ENCODE measurements at regions not wholly inside any gene's neighbourhood (a gene's known extent, or its start where the extent isn't known, plus 50 kb on each side); places are given as distances from the start of the nearest gene placed in this dataset.

DNA sequence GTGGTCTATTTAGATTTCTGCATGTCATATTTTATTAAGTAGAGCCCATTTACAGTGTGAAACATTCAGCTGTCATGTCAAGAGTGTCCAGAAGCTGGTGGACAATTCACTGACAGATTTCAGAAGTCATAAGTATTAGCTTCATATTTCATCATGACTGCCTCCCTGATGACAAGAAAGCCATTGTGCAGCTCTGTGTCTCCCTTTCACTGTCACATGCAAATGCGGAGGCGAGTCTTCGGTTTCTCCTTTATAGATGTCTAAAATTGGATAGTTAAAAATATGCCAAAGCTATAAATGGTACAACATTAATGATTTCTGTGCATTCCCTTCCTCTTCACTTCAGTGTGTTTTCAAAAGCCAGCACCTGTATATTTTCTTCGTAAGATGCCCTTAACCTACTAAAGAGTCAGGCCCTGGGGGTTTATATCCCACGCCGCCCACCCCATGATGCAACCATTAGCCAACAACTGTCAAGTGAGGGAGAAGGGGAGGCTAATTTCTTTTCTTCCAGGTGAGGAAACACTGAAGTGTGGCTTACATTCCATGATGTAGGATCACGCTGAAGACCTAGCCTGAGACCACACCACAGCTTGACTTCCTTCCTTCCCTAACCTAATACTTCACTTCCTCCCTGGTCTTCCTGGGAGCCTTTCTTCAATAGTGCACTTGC, 99.6 kb upstream of the DDX18 start:
- Histone ChIP-seq H3K36me3 (ENCODE audit: low read depth) (no peaks in the 10 kb centered on the region), H4K20me1 (ENCODE audit: insufficient read depth) (no peaks in the 10 kb centered on the region), H2AFZ (no peak overlapping the region), H3K79me2 (ENCODE audit: insufficient read depth) (no peaks in the 10 kb centered on the region), H3K4me1 (ENCODE audit: insufficient read depth) (no peaks in the 10 kb centered on the region), H3K27ac (no peak overlapping the region), H3K9me3 (ENCODE audit: low read depth) (no peaks in the 10 kb centered on the region), H3K9ac (no peak overlapping the region), H3K4me3 (no peak overlapping the region), H3F3A (ENCODE audit: insufficient read depth) (no peaks in the 10 kb centered on the region), H3K27me3 (replicated peaks; ENCODE audit: insufficient read depth) (no peaks in the 10 kb centered on the region), H3K9me2 (ENCODE audit: insufficient read depth) (no peaks in the 10 kb centered on the region), H3K4me2 (ENCODE audit: unreplicated experiment) (no peak overlapping the region)
- no peak for DNase-seq
- WGBS, 2 experiments (ENCODE audit: low coverage in 1 of 2, low lambda C conversion rate in 2 of 2, missing lambda C conversion rate in 2 of 2), result 44 to 49% methylated on average over 7 of the region's 7 CpGs
- TF ChIP-seq EZH2phosphoT487 (IDR thresholded peaks at IDR 0.05; ENCODE audit: insufficient read depth, low read depth) (no peak), EZH2 (IDR thresholded peaks at IDR 0.05; ENCODE audit: insufficient read depth, poor library complexity, severe bottlenecking) (no peak)
- in situ Hi-C loops (cut with MboI), result no loop called here

DNA sequence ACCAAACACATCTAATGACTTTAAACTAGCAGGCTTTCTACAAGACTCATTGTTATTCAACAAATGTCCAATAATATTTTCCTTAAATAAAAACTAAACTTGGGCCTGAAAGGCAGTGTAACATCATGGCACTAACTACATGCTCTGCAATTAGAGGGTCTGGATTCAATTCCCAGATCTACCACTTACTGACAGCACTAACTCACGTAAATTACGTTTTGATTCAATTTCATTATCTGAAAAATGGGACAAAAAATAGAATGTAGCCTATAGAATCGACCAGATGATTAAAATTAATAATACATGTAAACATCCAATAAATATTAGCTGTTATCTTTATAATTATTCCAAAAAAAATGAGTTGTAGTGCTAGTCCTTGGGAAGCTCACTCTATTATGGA, 98.0 kb upstream of the DDX18 start:
- Histone ChIP-seq H3K4me3 (no peak overlapping the region), H3K9me3 (ENCODE audit: low read depth) (no peaks in the 10 kb centered on the region), H3K4me1 (ENCODE audit: insufficient read depth) (no peaks in the 10 kb centered on the region), H3K9ac (no peak overlapping the region), H2AFZ (no peak overlapping the region), H3K27me3 (replicated peaks; ENCODE audit: insufficient read depth) (no peaks in the 10 kb centered on the region), H3K36me3 (ENCODE audit: low read depth) (no peaks in the 10 kb centered on the region), H3K4me2 (ENCODE audit: unreplicated experiment) (no peak overlapping the region), H3K79me2 (ENCODE audit: insufficient read depth) (no peaks in the 10 kb centered on the region), H3F3A (ENCODE audit: insufficient read depth) (no peaks in the 10 kb centered on the region), H4K20me1 (ENCODE audit: insufficient read depth) (no peaks in the 10 kb centered on the region), H3K9me2 (ENCODE audit: insufficient read depth) (no peaks in the 10 kb centered on the region), H3K27ac (no peak overlapping the region)
- DNase-seq, result no peak
- no peak for TF ChIP-seq EZH2 (IDR thresholded peaks at IDR 0.05; ENCODE audit: insufficient read depth, poor library complexity, severe bottlenecking)
- TF ChIP-seq EZH2phosphoT487 (IDR thresholded peaks at IDR 0.05; ENCODE audit: insufficient read depth, low read depth), result no peak
- 3 to 10% methylated on average over 3 of the region's 3 CpGs for WGBS, 2 experiments (ENCODE audit: low coverage in 1 of 2, low lambda C conversion rate in 2 of 2, missing lambda C conversion rate in 2 of 2)
- in situ Hi-C loops (cut with MboI), result no loop called here

DNA sequence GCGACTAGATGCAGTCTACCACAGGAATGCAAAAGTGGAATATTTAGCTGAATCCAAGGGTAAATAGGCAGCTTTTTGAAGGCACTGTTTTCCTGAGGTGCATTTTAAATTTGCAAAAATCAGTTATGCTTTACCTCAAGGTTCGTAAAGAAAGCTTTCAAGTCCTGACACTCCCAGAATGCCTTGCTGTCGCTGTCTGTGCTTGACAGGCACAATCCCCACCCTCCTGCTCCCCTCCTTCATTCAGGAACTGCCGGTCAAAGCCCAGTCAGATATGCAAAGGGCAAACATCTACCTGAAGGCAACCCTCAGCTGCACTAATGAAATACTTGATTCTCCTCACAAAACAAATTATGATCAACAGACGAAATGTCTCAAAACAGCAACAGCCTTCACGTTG, 97.4 kb upstream of the DDX18 start:
- Histone ChIP-seq H3K9ac (no peak overlapping the region), H3K27me3 (replicated peaks; ENCODE audit: insufficient read depth) (no peaks in the 10 kb centered on the region), H3K79me2 (ENCODE audit: insufficient read depth) (no peaks in the 10 kb centered on the region), H3K27ac (no peak overlapping the region), H3K4me3 (no peak overlapping the region), H3K9me2 (ENCODE audit: insufficient read depth) (no peaks in the 10 kb centered on the region), H3K36me3 (ENCODE audit: low read depth) (no peaks in the 10 kb centered on the region), H3K9me3 (ENCODE audit: low read depth) (no peaks in the 10 kb centered on the region), H3K4me2 (ENCODE audit: unreplicated experiment) (no peak overlapping the region), H3K4me1 (ENCODE audit: insufficient read depth) (no peaks in the 10 kb centered on the region), H2AFZ (no peak overlapping the region), H4K20me1 (ENCODE audit: insufficient read depth) (no peaks in the 10 kb centered on the region), H3F3A (ENCODE audit: insufficient read depth) (no peaks in the 10 kb centered on the region)
- TF ChIP-seq EZH2phosphoT487 (IDR thresholded peaks at IDR 0.05; ENCODE audit: insufficient read depth, low read depth), result no peak
- no peak for TF ChIP-seq EZH2 (IDR thresholded peaks at IDR 0.05; ENCODE audit: insufficient read depth, poor library complexity, severe bottlenecking)
- WGBS, 2 experiments (ENCODE audit: low coverage in 1 of 2, low lambda C conversion rate in 2 of 2, missing lambda C conversion rate in 2 of 2), result 6 to 7% methylated on average over 6 of the region's 6 CpGs
- DNase-seq, result no peak
- in situ Hi-C loops (cut with MboI), result no loop called here

DNA sequence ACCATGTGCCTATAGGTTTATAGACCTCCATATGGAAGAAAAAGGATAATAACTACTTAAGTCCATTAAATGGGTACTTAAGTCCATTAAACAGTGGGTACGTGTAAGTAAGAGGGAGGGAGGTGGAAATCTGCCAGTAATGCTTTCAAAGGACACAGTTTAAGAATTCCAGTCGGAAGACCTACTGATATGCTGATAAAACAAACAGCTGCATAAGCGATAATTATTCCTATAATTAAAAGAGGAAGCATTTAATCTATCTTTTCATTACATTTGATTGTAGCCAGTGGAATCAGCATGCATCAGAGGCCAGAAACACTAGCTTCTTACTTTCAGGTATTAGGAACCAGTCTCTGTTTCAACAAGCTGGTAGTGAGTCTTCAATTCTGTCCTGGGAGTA, 96.4 kb upstream of the DDX18 start:
- Histone ChIP-seq H3K9me3 (ENCODE audit: low read depth) (no peaks in the 10 kb centered on the region), H4K20me1 (ENCODE audit: insufficient read depth) (no peaks in the 10 kb centered on the region), H3K9ac (no peak overlapping the region), H2AFZ (no peak overlapping the region), H3K79me2 (ENCODE audit: insufficient read depth) (no peaks in the 10 kb centered on the region), H3K27me3 (replicated peaks; ENCODE audit: insufficient read depth) (no peaks in the 10 kb centered on the region), H3K27ac (no peak overlapping the region), H3F3A (ENCODE audit: insufficient read depth) (no peaks in the 10 kb centered on the region), H3K4me2 (ENCODE audit: unreplicated experiment) (no peak overlapping the region), H3K9me2 (ENCODE audit: insufficient read depth) (no peaks in the 10 kb centered on the region), H3K4me1 (ENCODE audit: insufficient read depth) (no peaks in the 10 kb centered on the region), H3K4me3 (no peak overlapping the region), H3K36me3 (ENCODE audit: low read depth) (no peaks in the 10 kb centered on the region)
- WGBS, 2 experiments (ENCODE audit: low coverage in 1 of 2, low lambda C conversion rate in 2 of 2, missing lambda C conversion rate in 2 of 2), result 12 to 16% methylated on average over 3 of the region's 3 CpGs
- in situ Hi-C loops (cut with MboI), result no loop called here
- DNase-seq, result no peak
- TF ChIP-seq EZH2 (IDR thresholded peaks at IDR 0.05; ENCODE audit: insufficient read depth, poor library complexity, severe bottlenecking) (no peak), EZH2phosphoT487 (IDR thresholded peaks at IDR 0.05; ENCODE audit: insufficient read depth, low read depth) (no peak)

DNA sequence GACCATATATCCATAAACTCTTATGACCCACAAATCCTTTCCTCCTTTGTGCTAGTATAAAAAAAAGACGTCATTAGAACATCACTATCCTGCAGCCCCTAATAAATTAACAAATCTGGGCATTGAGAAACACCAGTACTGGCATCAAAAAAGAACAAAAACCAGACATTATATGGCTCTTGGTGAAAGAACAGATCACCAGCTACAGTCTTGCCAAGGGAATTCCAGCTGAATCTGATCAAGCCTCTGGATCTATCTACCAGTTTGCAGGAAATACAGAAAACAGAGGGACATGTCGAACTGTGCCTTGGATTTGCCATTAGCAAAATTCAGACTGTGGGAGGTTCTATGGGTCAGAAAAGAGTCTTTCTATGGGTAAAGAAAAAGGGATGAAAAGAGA, 93.7 kb upstream of the DDX18 start:
- Histone ChIP-seq H3K4me3 (no peak overlapping the region), H2AFZ (no peak overlapping the region), H3F3A (ENCODE audit: insufficient read depth) (no peaks in the 10 kb centered on the region), H3K36me3 (ENCODE audit: low read depth) (no peaks in the 10 kb centered on the region), H4K20me1 (ENCODE audit: insufficient read depth) (no peaks in the 10 kb centered on the region), H3K79me2 (ENCODE audit: insufficient read depth) (no peaks in the 10 kb centered on the region), H3K27ac (no peak overlapping the region), H3K27me3 (replicated peaks; ENCODE audit: insufficient read depth) (no peaks in the 10 kb centered on the region), H3K9me2 (ENCODE audit: insufficient read depth) (no peaks in the 10 kb centered on the region), H3K9me3 (ENCODE audit: low read depth) (no peaks in the 10 kb centered on the region), H3K9ac (no peak overlapping the region), H3K4me2 (ENCODE audit: unreplicated experiment) (no peak overlapping the region), H3K4me1 (ENCODE audit: insufficient read depth) (no peaks in the 10 kb centered on the region)
- TF ChIP-seq EZH2phosphoT487 (IDR thresholded peaks at IDR 0.05; ENCODE audit: insufficient read depth, low read depth) (no peak), EZH2 (IDR thresholded peaks at IDR 0.05; ENCODE audit: insufficient read depth, poor library complexity, severe bottlenecking) (no peak)
- 0 to 6% methylated on average over 2 of the region's 2 CpGs for WGBS, 2 experiments (ENCODE audit: low coverage in 1 of 2, low lambda C conversion rate in 2 of 2, missing lambda C conversion rate in 2 of 2)
- in situ Hi-C loops (cut with MboI), result no loop called here
- DNase-seq, result no peak
